Forelimb muscle (tissue), 1 donor: ENCODE measurements at regions not wholly inside any gene's neighbourhood (a gene's known extent, or its start where the extent isn't known, plus 50 kb on each side); places are given as distances from the start of the nearest gene placed in this dataset.

ENCODE experiments used
- DNase-seq: peaks from one replicate; pipeline ENCODE4 v3.0.0-alpha.2; 2013; ENCODE audit warnings: low read depth

DNA sequence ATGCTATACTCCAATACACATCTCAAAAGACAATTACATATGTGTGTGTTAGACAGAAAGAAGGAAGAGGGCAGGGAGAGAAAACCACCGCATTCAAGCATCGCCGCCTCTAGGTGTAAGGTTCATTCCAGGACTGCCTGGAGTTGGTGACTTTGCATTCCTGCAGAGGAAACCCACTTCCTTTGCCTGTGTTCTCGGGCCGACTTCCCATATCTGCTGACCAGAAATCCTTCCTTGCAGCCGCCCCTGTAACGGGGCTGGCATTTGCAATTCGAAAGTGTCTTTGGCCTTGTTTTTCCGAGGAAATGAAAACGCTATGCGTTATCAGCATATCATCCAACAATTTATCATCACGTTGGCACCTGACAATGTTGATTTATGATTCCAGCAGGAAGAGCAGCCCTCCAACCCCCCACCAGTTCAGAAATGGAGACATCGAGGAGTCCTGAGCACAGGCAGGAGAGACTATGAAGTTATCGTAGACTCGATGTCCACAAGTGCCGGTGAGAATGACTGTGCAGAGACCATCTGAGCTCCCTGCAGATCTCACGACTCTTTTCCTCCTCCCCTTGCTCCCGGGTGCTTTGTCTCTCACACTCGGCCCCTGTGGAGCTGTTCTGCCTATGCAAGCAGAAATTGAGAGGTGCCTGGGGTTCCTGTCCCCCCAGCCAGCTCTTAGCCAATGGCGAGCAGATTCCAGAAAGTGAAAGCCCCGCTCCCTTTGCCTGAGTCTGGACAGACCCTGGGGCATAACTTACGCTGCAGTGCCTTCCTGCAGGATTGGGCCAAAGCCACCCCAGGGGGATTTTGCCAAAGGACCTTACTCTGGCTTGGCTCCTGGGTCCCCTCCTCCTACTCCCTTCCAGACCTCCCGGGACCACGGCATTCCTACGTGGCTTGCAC, 68.9 kb upstream of the FOXK1 start:
- DNase-seq = no peak

DNA sequence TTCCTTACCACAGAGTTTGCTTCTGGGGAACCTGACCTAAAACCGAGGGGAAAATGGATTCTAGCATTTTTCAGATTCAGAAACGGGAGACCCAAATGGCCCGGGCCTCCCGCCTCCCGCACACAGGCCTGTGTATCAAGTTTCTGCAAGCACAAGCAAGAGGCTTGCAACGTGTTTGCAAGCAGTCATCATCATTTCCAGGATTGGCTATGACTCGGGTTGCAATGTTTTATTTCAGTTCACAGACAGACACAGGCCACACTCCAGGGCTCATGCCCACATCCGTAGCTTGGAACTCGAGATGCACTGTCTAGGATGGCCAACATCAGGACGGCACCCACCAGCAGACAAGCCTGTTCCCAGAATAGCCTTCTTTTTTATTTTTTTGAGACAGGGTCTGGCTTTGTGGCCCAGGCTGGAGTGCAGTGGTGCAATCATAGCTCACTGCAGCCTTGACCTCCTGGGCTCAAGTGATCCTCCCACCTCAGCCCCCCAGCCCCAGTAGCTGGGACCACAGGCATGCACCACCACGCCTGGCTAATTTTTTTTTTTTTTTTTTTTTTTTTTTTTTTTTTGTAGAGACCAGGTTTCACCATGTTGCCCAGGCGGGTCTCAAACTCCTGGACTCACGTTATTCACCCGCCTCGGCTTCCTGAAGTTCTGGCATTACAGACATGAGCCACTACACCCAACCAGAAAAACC, 68.1 kb upstream of the FOXK1 start:
- no peak for DNase-seq

DNA sequence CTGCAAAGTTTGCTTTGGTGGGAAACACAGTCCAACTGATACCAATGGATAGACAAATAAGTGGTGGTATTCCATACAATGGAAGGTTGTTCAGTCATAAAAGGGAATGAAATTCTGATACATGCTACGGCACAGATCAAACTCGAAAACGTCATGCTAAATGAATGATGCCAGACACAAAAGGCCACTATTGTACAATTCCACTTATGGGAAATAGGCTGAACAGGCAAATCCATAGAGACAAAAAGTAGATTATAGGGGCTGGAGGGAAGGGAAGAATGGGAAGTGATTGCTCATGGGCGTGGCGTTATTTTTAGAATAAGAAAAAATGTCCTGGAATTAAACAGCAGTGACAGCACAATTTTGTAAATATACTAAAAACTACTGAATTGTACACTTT, 66.0 kb upstream of the FOXK1 start:
- no peak for DNase-seq

GRCh38 chr7:4621396-4621795, 60.7 kb upstream of the FOXK1 start:
- DNase-seq = no peak

DNA sequence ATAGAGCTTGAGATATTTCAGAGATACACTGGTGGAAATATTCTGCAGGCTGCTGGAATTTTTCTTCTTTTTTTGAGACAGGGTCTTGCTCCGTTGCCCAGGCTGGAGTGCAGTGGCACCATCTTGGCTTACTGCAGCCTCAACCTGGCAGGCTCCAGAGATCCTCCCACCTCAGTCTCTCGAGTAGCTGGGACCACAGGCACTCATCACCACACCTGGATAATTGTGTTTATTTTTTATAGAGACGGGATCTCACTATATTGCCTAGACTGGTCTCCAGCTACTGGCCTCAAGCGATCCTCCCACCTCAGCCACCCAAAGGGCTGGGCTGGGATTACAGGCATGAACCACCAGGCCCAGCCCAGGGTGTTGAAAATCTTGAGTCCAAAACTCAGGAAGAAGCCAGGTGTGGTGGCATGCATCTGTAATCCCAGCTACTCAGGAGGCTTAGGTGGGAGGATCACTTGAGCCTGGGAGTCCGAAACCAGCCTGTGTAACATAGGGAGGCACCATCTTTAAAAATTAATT, 55.7 kb upstream of the FOXK1 start:
- DNase-seq = no peak

GRCh38 chr7:4629287-4629895, 52.7 kb upstream of the FOXK1 start:
- no peak for DNase-seq

DNA sequence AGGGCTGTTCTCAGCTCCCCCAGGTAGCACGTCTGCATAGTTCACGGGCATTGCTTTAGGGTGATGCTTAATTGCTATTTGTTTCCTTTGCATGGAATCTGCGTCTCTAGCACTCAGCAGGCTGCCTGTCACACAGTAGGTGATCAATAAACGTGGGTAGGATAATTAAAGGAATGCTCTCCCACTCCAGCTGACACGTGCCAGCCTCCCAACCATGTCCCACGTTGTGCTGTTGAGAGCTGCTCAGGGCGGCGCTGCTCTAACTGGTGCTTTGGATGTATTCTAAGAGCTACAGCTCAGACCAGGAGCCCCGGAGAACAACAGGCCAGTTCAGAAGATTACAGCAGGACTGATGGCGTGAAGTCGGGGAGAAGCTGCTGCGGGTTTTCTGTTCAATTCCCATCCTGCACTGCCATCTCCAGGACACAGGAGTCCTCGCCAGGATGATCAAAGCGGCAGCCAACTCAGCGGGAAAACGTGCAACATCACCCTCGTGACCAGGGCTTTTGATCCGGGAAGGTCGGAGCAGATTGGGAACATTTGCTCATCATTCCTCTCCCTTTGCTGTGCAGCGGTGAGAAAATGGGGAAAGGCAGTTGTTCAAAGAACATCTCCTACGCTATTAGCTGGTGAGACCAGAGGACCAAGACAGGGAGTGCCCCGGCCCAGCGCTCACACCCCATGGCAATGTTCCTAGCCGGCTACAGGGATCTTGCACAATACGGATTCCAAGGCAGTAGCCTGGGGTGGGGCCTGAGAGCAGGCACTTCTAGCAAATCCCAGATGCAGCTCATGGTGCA, 50.5 kb upstream of the FOXK1 start:
- DNase-seq = peak; percentile 73
